ENCODE measurements at regions not wholly inside any gene's neighbourhood (a gene's known extent, or its start where the extent isn't known, plus 50 kb on each side); places are given as distances from the start of the nearest gene placed in this dataset.

- DNase-seq (ENCODE audit: low spot score): no peak
- Histone ChIP-seq H3K4me1 (ENCODE audit: control insufficient read depth in 4 of 4, insufficient read depth in 4 of 4, low read length in 3 of 4) (no peaks in the 10 kb centered on the region), H3K27me3 (ENCODE audit: control insufficient read depth in 4 of 4, insufficient read depth in 4 of 4, low read length in 3 of 4) (no peaks in the 10 kb centered on the region), H3K4me3 (ENCODE audit: low read depth in 1 of 3, low read length in 3 of 3) (no peak overlapping the region), H3K36me3 (ENCODE audit: control insufficient read depth in 4 of 4, insufficient read depth in 3 of 4, low read depth in 1 of 4, low read length in 3 of 4) (no peaks in the 10 kb centered on the region), H3K9ac (ENCODE audit: low read depth in 1 of 2, low read length in 2 of 2) (no peak overlapping the region), H3K9me3 (ENCODE audit: control insufficient read depth in 4 of 4, low read length in 3 of 4) (no peaks in the 10 kb centered on the region), H3K27ac (ENCODE audit: low read depth in 1 of 2, low read length in 2 of 2) (no peak overlapping the region)
- TF ChIP-seq NR2F2 (IDR thresholded peaks at IDR 0.05) (no peak), ZBTB33 (IDR thresholded peaks at IDR 0.05) (no peak), EGR1 (IDR thresholded peaks at IDR 0.05; ENCODE audit: low read depth in 2 of 2) (no peak), HNF4A (conservative IDR thresholded peaks at IDR 0.05) (no peak), HNF4G (IDR thresholded peaks at IDR 0.05) (no peak), SP1 (IDR thresholded peaks at IDR 0.05) (no peak), FOXA2 (IDR thresholded peaks at IDR 0.05) (no peak), REST (IDR thresholded peaks at IDR 0.05) (no peak), FOXA1 (IDR thresholded peaks at IDR 0.05) (no peak), GABPA (IDR thresholded peaks at IDR 0.05 in 1 of 2, conservative IDR thresholded peaks at IDR 0.05 in 1 of 2) (no peak), JUND (IDR thresholded peaks at IDR 0.05) (no peak), RAD21 (IDR thresholded peaks at IDR 0.05) (no peak)
These were observed 370.6 kb downstream of the GBE1 start for GRCh38 chr3:81390796-81391195.

GRCh38 chr3:81388191-81388590 lies 373.3 kb downstream of the GBE1 start:
- no peaks in the 10 kb centered on the region for H3K27me3 ChIP-seq (ENCODE audit: control insufficient read depth in 4 of 4, insufficient read depth in 4 of 4, low read length in 3 of 4)
- no peaks in the 10 kb centered on the region for H3K4me1 ChIP-seq (ENCODE audit: control insufficient read depth in 4 of 4, insufficient read depth in 4 of 4, low read length in 3 of 4)
- 89% methylated on average over 4 of the region's 4 CpGs for WGBS
- H3K9ac ChIP-seq (ENCODE audit: low read depth in 1 of 2, low read length in 2 of 2): no peak overlapping the region
- no peak overlapping the region for H3K27ac ChIP-seq (ENCODE audit: low read depth in 1 of 2, low read length in 2 of 2)
- no peaks in the 10 kb centered on the region for H3K36me3 ChIP-seq (ENCODE audit: control insufficient read depth in 4 of 4, insufficient read depth in 3 of 4, low read depth in 1 of 4, low read length in 3 of 4)
- DNase-seq (ENCODE audit: low spot score): no peak
- TF ChIP-seq ATF3 (IDR thresholded peaks at IDR 0.05): no peak
- TF ChIP-seq FOXA2 (IDR thresholded peaks at IDR 0.05): no peak
- TF ChIP-seq GABPA (IDR thresholded peaks at IDR 0.05 in 1 of 2, conservative IDR thresholded peaks at IDR 0.05 in 1 of 2): no peak
- no peak for TF ChIP-seq YY1 (IDR thresholded peaks at IDR 0.05)
- TF ChIP-seq FOXA1 (IDR thresholded peaks at IDR 0.05): no peak
- no peak for TF ChIP-seq SP1 (IDR thresholded peaks at IDR 0.05)
- no peak for TF ChIP-seq REST (IDR thresholded peaks at IDR 0.05)
- TF ChIP-seq EGR1 (IDR thresholded peaks at IDR 0.05; ENCODE audit: low read depth in 2 of 2): no peak
- no peak for TF ChIP-seq HNF4G (IDR thresholded peaks at IDR 0.05)
- H3K9me3 ChIP-seq (ENCODE audit: control insufficient read depth in 4 of 4, low read length in 3 of 4): no peaks in the 10 kb centered on the region
- no peak overlapping the region for H3K4me3 ChIP-seq (ENCODE audit: low read depth in 1 of 3, low read length in 3 of 3)
